HS-5 (cell line): ENCODE measurements at regions not wholly inside any gene's neighbourhood (a gene's known extent, or its start where the extent isn't known, plus 50 kb on each side); places are given as distances from the start of the nearest gene placed in this dataset.

ENCODE experiments used
- DNase-seq: peaks from one replicate; pipeline ENCODE4 v3.0.0-alpha.2; 2012; ENCODE audit warnings: low read depth

DNA sequence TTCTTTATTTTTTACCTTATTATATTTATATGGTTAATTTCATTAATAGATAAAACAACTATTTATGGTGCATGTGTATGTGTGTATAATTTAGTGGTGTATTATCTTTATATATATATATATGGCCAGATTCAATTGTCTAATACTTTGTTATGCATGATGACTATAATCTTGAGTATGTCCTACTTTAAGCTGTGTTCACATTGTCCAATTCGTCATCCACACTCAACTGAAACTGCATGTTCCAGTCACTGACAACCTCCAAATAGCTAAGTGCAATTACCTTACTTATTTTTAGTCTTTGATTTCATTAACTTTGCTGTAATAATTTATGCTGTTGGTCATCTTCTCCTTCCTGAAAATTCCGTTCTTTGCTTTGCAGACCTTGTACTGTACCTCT lies 306.5 kb upstream of the TMTC1 start:
- DNase-seq: no peak

- no peak for DNase-seq
Observed at GRCh38 chr12:30088259-30088995, 304.7 kb upstream of the TMTC1 start.

DNA sequence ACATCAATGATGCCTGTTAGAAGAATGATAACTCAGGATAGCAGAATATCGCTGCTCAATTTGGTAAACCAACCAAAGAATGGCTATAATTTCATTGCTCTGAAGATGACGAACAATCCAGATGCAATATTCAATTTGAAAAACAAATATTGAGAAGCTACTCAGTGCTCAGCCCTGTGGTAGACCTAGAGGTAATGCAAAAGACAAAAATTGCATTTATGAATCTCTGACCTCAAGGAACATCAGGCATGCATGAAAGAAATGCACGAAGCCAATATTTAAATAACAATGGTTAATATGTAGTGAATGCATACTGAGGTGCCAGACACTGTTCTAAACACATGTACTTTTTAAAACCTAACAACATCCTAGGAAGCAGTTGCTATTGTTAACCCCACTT lies 298.6 kb upstream of the TMTC1 start:
- DNase-seq: no peak

DNA sequence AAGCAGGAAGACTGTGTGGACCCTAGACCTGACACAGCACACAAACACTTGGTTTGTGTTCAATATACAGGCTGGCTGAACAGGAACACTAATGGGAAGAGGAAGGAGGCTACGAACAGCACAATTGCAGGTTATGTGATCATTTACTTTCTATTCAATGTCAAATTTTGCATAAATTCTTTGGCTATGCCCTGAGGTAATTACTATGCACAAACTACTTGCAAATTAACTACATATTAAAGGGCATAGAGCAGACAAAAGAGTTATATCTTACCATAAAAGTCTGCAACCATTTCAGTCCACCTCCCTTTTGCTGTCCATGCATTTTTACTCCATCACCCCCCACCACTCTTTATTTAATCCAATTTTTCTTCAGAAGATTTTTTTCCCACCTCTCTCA lies 291.2 kb upstream of the TMTC1 start:
- no peak for DNase-seq

GRCh38 chr12:30072824-30073223 lies 289.1 kb upstream of the TMTC1 start:
- no peak for DNase-seq

DNA sequence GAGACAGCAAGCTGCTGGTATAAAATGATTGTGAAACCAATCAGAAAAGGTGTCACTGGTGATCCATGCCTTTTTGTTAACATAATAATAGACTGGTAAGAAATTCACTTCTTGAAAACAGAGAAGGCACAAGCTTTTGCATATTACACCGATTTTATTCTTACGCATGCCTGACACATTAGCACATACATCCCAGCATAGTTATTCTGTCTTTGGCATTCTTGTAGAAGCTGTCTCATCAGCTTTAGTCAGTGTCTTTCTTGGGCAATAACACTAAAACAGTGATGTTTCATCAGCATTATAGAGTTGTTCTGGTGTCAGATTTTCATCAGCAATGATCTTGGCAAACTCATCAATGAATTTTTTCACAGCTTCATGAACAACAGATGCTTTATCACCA lies 283.4 kb upstream of the TMTC1 start:
- DNase-seq: peak; percentile 57

- DNase-seq: no peak
Observed at GRCh38 chr12:30064906-30065305, 281.2 kb upstream of the TMTC1 start.

DNA sequence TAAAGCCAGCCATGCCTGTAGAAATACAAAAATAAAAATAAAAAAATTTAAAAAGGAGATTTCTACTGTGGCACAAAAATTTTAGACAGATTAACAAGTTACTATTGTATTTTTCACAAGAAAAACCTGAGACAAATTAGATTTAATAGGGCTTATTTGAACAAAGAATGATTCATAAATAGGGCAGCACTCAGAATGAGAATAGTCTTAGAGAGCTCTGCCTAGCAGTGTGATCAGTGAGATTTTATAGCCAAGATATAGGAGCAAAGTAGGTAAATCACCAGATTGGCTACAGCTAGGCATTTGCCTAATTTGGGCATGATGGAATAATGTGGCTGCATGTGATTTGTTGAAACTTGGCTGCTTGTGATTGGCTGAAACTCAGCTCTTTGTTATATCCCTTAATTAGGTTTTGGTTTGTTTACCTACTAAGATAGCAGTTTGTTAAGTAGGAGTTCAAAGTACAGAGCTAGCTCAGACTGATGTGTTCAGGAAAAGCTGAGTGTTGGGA lies 279.7 kb upstream of the TMTC1 start:
- DNase-seq: no peak

DNA sequence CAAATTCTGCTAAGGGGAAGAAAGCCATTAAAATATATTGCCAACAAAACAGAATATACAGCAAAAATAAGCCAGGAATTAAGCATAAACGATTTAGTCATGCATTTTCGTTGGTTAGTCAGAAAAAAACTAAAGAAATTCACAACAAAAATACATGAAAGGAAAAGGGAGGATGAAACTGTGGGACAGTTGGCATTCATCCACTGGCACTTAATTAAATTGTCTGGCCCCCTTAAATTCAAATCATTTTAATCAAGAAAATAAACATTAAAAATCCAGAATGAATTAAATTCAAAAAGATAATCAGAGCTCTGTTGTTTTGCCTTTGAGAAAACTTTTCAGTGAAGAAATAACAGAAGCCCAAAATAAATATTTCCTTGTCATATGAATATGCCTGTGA lies 264.6 kb upstream of the TMTC1 start:
- no peak for DNase-seq

GRCh38 chr12:30047516-30048254 lies 263.9 kb upstream of the TMTC1 start:
- peak; percentile 35 for DNase-seq

DNA sequence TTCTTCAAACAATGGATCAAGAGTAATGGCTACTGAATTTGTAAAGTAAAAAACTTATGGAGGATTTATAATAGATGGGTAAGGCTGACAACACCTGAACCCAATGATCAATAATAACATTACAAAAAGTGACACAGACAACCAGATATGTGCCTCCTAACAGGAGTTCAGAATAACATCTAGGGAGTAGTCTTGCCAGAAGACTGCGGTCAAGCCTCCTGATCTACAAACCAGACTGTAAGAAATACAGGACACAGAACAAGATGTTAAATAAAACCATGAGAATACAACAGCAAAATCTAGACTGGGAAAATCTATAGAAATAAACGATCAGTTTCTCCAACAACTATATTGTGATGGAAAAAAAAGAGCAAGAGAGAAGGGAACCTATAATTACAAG lies 262.6 kb upstream of the TMTC1 start:
- DNase-seq: no peak

GRCh38 chr12:30045171-30045570 lies 261.4 kb upstream of the TMTC1 start:
- no peak for DNase-seq

DNA sequence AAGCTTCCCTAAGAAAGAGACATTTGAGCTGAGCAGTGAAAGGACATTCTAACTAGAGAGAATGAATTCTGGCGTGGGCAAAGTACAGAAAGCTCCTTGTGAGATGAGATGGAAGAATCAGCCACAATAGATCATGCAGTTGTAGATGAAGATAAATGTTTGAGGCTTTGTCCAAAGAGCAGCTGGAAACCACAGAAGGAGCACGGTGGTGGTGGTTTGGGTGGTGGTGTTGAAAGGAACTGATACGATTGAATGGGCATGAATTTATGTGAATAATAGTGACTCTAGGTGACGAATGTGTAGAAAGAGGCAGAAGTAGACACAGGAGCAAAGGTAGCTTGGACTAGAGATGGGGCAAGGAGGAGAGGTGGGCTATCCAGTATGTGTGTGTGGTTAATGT lies 260.5 kb upstream of the TMTC1 start:
- no peak for DNase-seq

GRCh38 chr12:30043151-30043847 lies 259.6 kb upstream of the TMTC1 start:
- no peak for DNase-seq

- no peak for DNase-seq
Observed at GRCh38 chr12:30041096-30041495, 257.4 kb upstream of the TMTC1 start.

DNA sequence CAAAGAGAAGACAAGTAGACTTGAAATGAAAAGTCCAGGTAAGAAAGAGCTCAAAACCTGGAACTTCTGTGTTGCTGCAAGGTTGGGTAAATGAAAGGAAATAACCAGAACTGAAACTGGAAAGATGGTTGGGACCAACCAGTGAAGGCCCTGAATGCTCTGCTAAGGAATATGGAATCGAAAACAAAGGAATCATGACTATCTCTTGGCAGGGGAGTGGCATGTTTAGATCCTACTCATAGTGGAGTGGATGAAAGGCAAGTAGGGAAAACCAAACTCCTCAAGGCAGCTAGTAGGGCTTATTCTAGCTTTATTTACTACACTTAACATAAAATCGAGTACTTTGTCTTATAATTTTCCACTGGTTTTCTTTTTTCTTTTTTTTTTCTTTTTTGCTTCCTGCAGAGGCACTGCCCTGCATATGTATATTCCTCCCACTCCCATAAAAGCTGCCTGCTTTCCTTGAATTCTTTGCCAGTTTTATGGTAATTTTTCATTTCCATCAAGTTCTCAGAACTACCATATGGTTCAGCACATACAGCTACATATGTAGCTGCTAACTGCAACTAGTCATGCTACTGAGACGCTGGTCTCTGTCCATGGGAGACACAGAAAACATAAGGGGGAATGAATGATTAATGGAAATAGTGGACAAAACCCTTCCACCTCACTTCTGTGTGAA lies 247.1 kb upstream of the TMTC1 start:
- DNase-seq: no peak

- peak; percentile 90 for DNase-seq
Observed at GRCh38 chr12:30026621-30027234, 243.0 kb upstream of the TMTC1 start.

DNA sequence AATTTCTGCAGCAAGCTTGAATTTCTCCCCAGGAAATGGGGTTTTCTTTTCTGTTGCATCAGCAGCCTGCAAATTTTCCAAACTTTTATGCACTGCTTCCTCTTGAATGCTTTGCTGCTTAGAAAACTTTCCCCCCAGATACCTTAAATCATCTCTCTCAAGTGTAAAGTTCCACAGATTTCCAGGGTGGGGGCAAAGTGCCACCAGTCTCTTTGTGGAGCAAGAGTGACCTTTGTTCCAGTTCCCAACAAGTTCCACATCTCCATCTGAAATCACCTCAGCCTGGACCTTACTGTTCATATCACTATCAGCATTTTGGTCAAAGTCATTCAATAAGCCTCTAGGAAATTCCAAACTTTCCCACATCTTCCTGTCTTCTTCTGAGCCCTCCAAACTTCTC lies 241.6 kb upstream of the TMTC1 start:
- no peak for DNase-seq

- no peak for DNase-seq
Observed at GRCh38 chr12:30023186-30023585, 239.4 kb upstream of the TMTC1 start.

- no peak for DNase-seq
Observed at GRCh38 chr12:30021051-30021833, 237.5 kb upstream of the TMTC1 start.
